ENCODE measurements at regions not wholly inside any gene's neighbourhood (a gene's known extent, or its start where the extent isn't known, plus 50 kb on each side); places are given as distances from the start of the nearest gene placed in this dataset.

DNA sequence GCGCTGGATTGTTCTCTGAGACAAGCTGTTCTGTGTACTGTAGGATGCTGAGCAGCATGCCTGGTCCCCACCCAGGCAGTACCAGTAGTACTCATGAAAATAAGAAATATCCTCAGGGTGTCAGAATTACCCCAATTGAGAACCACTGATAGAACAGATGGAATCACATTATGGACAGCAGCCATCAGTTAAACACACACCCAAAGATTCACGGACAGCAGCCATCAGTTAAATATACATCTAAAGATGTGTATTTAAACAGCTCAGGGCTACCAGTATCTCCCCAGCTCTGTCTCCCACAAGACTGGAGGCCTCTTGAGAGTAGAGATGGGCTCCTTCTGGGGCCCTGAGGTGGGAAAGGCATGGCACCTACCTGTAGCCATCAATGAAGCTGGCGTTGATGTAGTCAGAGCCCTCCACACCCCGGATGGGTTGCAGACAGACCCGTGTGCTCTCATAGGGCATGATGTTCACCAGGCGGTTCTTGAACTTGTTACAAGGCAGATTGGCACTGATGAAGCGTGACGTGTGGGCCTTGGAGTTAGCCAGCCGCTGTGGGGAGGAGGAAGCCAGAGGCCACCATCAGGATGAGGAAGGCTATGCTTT, 129.3 kb downstream of the PTPRS start:
- TF ChIP-seq ATF3 (IDR thresholded peaks at IDR 0.05) (no peak), TAF1 (conservative IDR thresholded peaks at IDR 0.05) (no peak), EGR1 (IDR thresholded peaks at IDR 0.05; ENCODE audit: low read depth in 2 of 2) (no peak)
- TF ChIP-seq, protein P1, sequence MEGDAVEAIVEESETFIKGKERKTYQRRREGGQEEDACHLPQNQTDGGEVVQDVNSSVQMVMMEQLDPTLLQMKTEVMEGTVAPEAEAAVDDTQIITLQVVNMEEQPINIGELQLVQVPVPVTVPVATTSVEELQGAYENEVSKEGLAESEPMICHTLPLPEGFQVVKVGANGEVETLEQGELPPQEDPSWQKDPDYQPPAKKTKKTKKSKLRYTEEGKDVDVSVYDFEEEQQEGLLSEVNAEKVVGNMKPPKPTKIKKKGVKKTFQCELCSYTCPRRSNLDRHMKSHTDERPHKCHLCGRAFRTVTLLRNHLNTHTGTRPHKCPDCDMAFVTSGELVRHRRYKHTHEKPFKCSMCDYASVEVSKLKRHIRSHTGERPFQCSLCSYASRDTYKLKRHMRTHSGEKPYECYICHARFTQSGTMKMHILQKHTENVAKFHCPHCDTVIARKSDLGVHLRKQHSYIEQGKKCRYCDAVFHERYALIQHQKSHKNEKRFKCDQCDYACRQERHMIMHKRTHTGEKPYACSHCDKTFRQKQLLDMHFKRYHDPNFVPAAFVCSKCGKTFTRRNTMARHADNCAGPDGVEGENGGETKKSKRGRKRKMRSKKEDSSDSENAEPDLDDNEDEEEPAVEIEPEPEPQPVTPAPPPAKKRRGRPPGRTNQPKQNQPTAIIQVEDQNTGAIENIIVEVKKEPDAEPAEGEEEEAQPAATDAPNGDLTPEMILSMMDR (IDR thresholded peaks at IDR 0.05; ENCODE audit: low read depth, low read length, missing input control) = no peak

All from liver (tissue), 3 donors.